ENCODE measurements at regions not wholly inside any gene's neighbourhood (a gene's known extent, or its start where the extent isn't known, plus 50 kb on each side); places are given as distances from the start of the nearest gene placed in this dataset.
"Not testable (repeated sequence)": the region's sequence is repeated elsewhere in the genome, so short reads cannot be mapped to it uniquely, and the experiment has no call there.

DNA sequence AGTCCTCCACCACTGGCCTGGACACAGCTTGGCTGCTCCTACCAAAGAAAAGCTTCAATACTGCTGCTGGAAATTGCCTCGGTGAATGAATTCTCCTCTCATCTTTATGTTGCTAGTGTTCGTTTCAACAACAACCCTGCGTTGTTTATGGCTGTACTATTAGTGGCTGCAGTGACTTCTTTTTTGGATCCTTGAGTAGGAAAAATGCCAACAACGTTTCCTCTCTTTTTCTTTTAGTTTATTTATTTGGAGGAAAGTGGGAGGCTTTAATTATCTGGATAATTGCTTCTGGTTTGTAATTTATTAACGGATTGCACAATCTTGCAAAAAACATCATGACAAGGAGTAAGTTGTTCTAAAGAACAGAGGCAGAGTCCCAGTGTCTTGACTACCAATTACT, 464.1 kb upstream of the TRAM1L1 start:
- no peak for DNase-seq (ENCODE audit: insufficient read length, low spot score)
- FAIRE-seq = no peak
- TF ChIP-seq POU2F2 (IDR thresholded peaks at IDR 0.05; ENCODE audit: low read depth, low read length) = no peak
- no peak for TF ChIP-seq TAF1 (IDR thresholded peaks at IDR 0.05; ENCODE audit: low read depth, low read length)
- TF ChIP-seq SPI1 (IDR thresholded peaks at IDR 0.05; ENCODE audit: low read depth, low read length) = no peak
- TF ChIP-seq PAX5 (IDR thresholded peaks at IDR 0.05; ENCODE audit: insufficient read depth, low read length, severe bottlenecking) = no peak
- no peak for TF ChIP-seq POLR2AphosphoS5 (IDR thresholded peaks at IDR 0.05; ENCODE audit: low read depth, low read length)
- TF ChIP-seq POLR2A (IDR thresholded peaks at IDR 0.05; ENCODE audit: low read depth, low read length) = no peak

GRCh38 chr4:117550085-117550484, 464.7 kb upstream of the TRAM1L1 start:
- FAIRE-seq (no peak), DNase-seq (ENCODE audit: insufficient read length, low spot score) (no peak)
- TF ChIP-seq POLR2A (IDR thresholded peaks at IDR 0.05; ENCODE audit: low read depth, low read length) = no peak
- TF ChIP-seq POU2F2 (IDR thresholded peaks at IDR 0.05; ENCODE audit: low read depth, low read length) = no peak
- TF ChIP-seq PAX5 (IDR thresholded peaks at IDR 0.05; ENCODE audit: insufficient read depth, low read length, severe bottlenecking) = no peak
- no peak for TF ChIP-seq SPI1 (IDR thresholded peaks at IDR 0.05; ENCODE audit: low read depth, low read length)
- no peak for TF ChIP-seq POLR2AphosphoS5 (IDR thresholded peaks at IDR 0.05; ENCODE audit: low read depth, low read length)
- TF ChIP-seq TAF1 (IDR thresholded peaks at IDR 0.05; ENCODE audit: low read depth, low read length) = no peak

GRCh38 chr4:117560329-117560728, 474.0 kb upstream of the NDST3 start:
- FAIRE-seq (no peak), DNase-seq (ENCODE audit: insufficient read length, low spot score) (no peak)
- TF ChIP-seq PAX5 (IDR thresholded peaks at IDR 0.05; ENCODE audit: insufficient read depth, low read length, severe bottlenecking) (no peak), TAF1 (IDR thresholded peaks at IDR 0.05; ENCODE audit: low read depth, low read length) (no peak), POLR2AphosphoS5 (IDR thresholded peaks at IDR 0.05; ENCODE audit: low read depth, low read length) (no peak), SPI1 (IDR thresholded peaks at IDR 0.05; ENCODE audit: low read depth, low read length) (no peak), POLR2A (IDR thresholded peaks at IDR 0.05; ENCODE audit: low read depth, low read length) (no peak)

GRCh38 chr4:117574085-117574484, 460.2 kb upstream of the NDST3 start:
- DNase-seq (ENCODE audit: insufficient read length, low spot score) (no peak), FAIRE-seq (no peak)
- no peak for TF ChIP-seq POU2F2 (IDR thresholded peaks at IDR 0.05; ENCODE audit: low read depth, low read length)
- no peak for TF ChIP-seq POLR2A (IDR thresholded peaks at IDR 0.05; ENCODE audit: low read depth, low read length)
- TF ChIP-seq SPI1 (IDR thresholded peaks at IDR 0.05; ENCODE audit: low read depth, low read length) = no peak
- no peak for TF ChIP-seq PAX5 (IDR thresholded peaks at IDR 0.05; ENCODE audit: insufficient read depth, low read length, severe bottlenecking)
- TF ChIP-seq POLR2AphosphoS5 (IDR thresholded peaks at IDR 0.05; ENCODE audit: low read depth, low read length) = no peak
- TF ChIP-seq TAF1 (IDR thresholded peaks at IDR 0.05; ENCODE audit: low read depth, low read length) = no peak

DNA sequence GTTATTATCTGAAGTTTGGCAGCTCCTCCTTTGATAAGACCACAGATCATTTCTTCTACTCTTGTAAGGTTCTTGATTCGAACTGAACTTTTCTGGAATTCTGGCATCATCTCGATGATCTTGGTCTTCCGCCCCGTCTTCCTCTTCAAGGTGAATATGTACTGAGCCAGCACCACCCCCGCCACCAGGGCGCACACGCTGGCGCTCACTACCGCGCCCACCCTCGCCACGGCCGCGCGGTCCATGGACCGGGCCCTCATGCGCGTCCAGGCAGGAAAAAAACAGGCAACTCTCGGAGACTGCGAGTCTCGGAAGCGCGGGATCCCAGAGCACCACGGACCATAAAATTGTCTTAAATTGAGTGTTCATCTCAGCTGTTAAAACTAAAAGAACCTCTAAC, 458.4 kb upstream of the NDST3 start:
- DNase-seq (ENCODE audit: insufficient read length, low spot score) (no peak), FAIRE-seq (no peak)
- TF ChIP-seq SPI1 (IDR thresholded peaks at IDR 0.05; ENCODE audit: low read depth, low read length) (no peak), POLR2A (IDR thresholded peaks at IDR 0.05; ENCODE audit: low read depth, low read length) (no peak), PAX5 (IDR thresholded peaks at IDR 0.05; ENCODE audit: insufficient read depth, low read length, severe bottlenecking) (no peak), POLR2AphosphoS5 (IDR thresholded peaks at IDR 0.05; ENCODE audit: low read depth, low read length) (no peak), POU2F2 (IDR thresholded peaks at IDR 0.05; ENCODE audit: low read depth, low read length) (no peak), TAF1 (IDR thresholded peaks at IDR 0.05; ENCODE audit: low read depth, low read length) (no peak)

DNA sequence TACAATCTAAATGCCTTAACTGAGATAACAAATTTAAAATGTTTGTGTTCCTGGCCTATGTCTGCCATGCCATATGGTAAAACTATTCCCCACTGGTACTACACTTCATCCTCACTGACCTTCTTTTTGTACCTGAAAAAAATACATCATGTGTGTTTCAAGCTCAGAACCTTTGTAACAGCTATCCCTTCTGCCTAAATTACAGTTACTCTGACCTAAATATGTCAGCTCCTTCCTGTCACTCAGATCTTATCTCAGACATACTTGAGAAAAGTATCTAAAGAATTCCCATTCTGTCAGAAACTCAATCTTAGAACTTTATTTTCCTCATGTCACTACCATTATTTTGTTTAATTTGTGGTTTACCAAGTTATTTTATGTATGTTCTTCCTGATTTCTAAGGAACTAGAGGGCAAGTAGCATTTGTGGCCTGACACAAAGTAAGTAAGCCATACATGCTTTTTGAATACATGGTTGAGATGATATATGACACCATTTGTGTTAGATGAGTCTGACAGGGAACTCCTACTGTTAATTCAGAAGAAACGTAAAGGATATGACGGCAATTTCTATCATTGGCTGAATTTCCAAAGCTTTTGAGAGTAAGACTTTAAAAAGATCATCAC, 456.5 kb upstream of the NDST3 start:
- FAIRE-seq = no peak
- TF ChIP-seq POU2F2 (IDR thresholded peaks at IDR 0.05; ENCODE audit: low read depth, low read length) (no peak), PAX5 (IDR thresholded peaks at IDR 0.05; ENCODE audit: insufficient read depth, low read length, severe bottlenecking) (no peak), SPI1 (IDR thresholded peaks at IDR 0.05; ENCODE audit: low read depth, low read length) (no peak), POLR2AphosphoS5 (IDR thresholded peaks at IDR 0.05; ENCODE audit: low read depth, low read length) (no peak), POLR2A (IDR thresholded peaks at IDR 0.05; ENCODE audit: low read depth, low read length) (no peak), TAF1 (IDR thresholded peaks at IDR 0.05; ENCODE audit: low read depth, low read length) (no peak)
- DNase-seq (ENCODE audit: insufficient read length, low spot score) = no peak

DNA sequence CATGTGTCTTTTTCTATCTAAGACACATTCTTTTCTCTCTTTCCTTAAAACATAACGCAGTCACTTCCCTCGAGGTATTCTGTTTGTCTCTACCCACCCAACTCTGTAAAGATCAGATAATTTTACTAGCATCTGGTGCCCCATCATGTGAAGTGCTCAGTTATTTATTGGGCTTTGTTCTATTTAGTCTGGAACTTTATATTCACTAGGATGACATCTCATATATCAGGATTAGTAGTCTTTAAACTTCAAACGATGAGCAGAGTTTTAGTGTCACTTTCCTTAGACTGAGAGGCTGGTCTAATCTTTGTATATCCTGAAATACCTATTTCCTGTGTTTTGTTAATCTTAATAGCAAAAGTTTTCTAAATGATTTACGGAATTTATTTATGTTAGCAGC, 445.5 kb upstream of the NDST3 start:
- no peak for DNase-seq (ENCODE audit: insufficient read length, low spot score)
- TF ChIP-seq PAX5 (IDR thresholded peaks at IDR 0.05; ENCODE audit: insufficient read depth, low read length, severe bottlenecking) = no peak
- FAIRE-seq = no peak

- DNase-seq (ENCODE audit: insufficient read length, low spot score) (no peak), FAIRE-seq (no peak)
- TF ChIP-seq TAF1 (IDR thresholded peaks at IDR 0.05; ENCODE audit: low read depth, low read length) = no peak
- TF ChIP-seq SPI1 (IDR thresholded peaks at IDR 0.05; ENCODE audit: low read depth, low read length) = no peak
- TF ChIP-seq PAX5 (IDR thresholded peaks at IDR 0.05; ENCODE audit: insufficient read depth, low read length, severe bottlenecking) = no peak
- TF ChIP-seq POLR2AphosphoS5 (IDR thresholded peaks at IDR 0.05; ENCODE audit: low read depth, low read length) = no peak
- TF ChIP-seq POLR2A (IDR thresholded peaks at IDR 0.05; ENCODE audit: low read depth, low read length) = no peak
- no peak for TF ChIP-seq POU2F2 (IDR thresholded peaks at IDR 0.05; ENCODE audit: low read depth, low read length)
These were observed 437.3 kb upstream of the NDST3 start for GRCh38 chr4:117596917-117597480.

DNA sequence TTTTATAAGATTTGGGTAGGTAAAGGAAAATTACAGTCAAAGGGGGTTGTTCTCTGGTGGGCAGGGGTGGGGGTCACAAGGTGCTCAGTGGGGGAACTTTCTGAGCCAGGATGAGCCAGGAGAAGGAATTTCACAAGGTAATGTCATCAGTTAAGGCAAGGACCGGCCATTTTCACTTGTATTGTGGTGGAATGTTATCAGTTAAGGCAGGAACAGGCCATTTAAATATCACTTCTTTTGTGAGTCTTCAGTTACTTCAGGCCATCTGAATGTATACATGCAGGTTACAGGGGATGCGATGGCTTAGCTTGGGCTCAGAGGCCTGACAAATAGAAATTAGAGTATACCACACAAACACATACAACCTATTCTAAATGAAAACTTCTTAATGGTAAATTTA, 434.9 kb upstream of the NDST3 start:
- not testable (repeated sequence) for FAIRE-seq; DNase-seq (ENCODE audit: insufficient read length, low spot score)

DNA sequence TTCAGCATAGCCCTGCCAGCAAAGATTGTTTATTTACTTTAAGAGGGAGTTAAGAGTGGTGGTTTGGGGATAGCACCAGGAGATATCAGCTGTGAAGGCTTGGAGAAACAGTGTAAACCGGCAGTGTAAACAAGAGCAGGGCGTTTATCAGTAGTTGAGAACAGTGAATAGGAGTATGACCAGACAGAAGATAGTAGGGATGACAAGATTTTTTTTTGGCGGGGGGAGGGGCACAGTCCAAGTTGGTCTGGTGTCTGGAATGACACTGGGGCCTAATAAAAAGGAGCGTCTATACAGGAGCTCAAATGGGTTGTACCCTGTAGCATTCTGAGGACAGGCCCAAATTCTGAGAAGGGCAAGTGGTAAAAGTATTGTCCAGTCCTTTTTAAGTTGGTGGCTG, 433.4 kb upstream of the NDST3 start:
- not testable (repeated sequence) for DNase-seq (ENCODE audit: insufficient read length, low spot score); FAIRE-seq

Data from GM12891 (cell line).